ENCODE measurements at regions not wholly inside any gene's neighbourhood (a gene's known extent, or its start where the extent isn't known, plus 50 kb on each side); places are given as distances from the start of the nearest gene placed in this dataset.

GRCh38 chr1:229812148-229812547 is 186.1 kb downstream of the URB2 start:
- intact Hi-C loops (cut with DNase I): no loop called here
- Histone ChIP-seq H3K27me3 (ENCODE audit: control insufficient read depth, insufficient read depth, low read length) (no peaks in the 10 kb centered on the region), H3K4me3 (ENCODE audit: low read length in 3 of 3) (no peak overlapping the region), H3K9ac (ENCODE audit: low read length in 3 of 3) (no peak overlapping the region), H3K36me3 (ENCODE audit: control insufficient read depth in 2 of 3, insufficient read depth in 3 of 3, low read length in 3 of 3) (no peaks in the 10 kb centered on the region), H3K27ac (ENCODE audit: low read depth in 2 of 2, low read length in 2 of 2) (no peak overlapping the region), H3K9me3 (ENCODE audit: control insufficient read depth in 2 of 3, insufficient read depth in 1 of 3, low read length in 3 of 3) (peaks cover 0 to 16% (median 0%) of the 10 kb centered on the region in 3 donors), H3K4me1 (ENCODE audit: control insufficient read depth in 2 of 3, insufficient read depth in 2 of 3, low read depth in 1 of 3, low read length in 3 of 3) (no peaks in the 10 kb centered on the region)
- DNase-seq (no peak), FAIRE-seq (no peak)
- TF ChIP-seq, protein P1, sequence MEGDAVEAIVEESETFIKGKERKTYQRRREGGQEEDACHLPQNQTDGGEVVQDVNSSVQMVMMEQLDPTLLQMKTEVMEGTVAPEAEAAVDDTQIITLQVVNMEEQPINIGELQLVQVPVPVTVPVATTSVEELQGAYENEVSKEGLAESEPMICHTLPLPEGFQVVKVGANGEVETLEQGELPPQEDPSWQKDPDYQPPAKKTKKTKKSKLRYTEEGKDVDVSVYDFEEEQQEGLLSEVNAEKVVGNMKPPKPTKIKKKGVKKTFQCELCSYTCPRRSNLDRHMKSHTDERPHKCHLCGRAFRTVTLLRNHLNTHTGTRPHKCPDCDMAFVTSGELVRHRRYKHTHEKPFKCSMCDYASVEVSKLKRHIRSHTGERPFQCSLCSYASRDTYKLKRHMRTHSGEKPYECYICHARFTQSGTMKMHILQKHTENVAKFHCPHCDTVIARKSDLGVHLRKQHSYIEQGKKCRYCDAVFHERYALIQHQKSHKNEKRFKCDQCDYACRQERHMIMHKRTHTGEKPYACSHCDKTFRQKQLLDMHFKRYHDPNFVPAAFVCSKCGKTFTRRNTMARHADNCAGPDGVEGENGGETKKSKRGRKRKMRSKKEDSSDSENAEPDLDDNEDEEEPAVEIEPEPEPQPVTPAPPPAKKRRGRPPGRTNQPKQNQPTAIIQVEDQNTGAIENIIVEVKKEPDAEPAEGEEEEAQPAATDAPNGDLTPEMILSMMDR (IDR thresholded peaks at IDR 0.05; ENCODE audit: borderline replicate concordance, extremely low read depth, insufficient read depth): no peak

DNA sequence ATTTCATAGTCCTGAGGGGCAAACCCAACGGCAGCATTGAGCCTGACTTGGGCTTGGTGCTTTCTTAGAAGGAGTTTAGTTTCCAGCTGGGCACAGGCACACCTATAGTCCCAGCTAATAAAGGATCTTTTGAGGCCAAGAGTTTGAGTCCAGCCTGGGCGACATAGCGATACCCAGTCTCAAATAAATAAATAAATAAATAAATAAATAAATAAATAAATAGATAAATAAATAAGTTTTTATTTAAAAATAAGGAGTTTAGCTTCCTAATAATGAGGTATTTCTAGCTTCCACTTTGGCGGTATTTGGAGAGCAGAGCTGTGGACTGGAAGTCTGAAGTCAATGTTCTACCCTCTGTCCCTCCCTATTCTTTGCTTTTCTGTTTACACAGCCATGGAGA is 186.6 kb downstream of the URB2 start:
- Histone ChIP-seq H3K36me3 (ENCODE audit: control insufficient read depth in 2 of 3, insufficient read depth in 3 of 3, low read length in 3 of 3) (no peaks in the 10 kb centered on the region), H3K4me1 (ENCODE audit: control insufficient read depth in 2 of 3, insufficient read depth in 2 of 3, low read depth in 1 of 3, low read length in 3 of 3) (no peaks in the 10 kb centered on the region), H3K9ac (ENCODE audit: low read length in 3 of 3) (no peak overlapping the region), H3K27ac (ENCODE audit: low read depth in 2 of 2, low read length in 2 of 2) (no peak overlapping the region), H3K9me3 (ENCODE audit: control insufficient read depth in 2 of 3, insufficient read depth in 1 of 3, low read length in 3 of 3) (peaks cover 0 to 16% (median 0%) of the 10 kb centered on the region in 3 donors), H3K27me3 (ENCODE audit: control insufficient read depth, insufficient read depth, low read length) (no peaks in the 10 kb centered on the region), H3K4me3 (ENCODE audit: low read length in 3 of 3) (no peak overlapping the region)
- intact Hi-C loops (cut with DNase I): no loop called here
- FAIRE-seq: no peak
- DNase-seq: no peak
- TF ChIP-seq, protein P1 (IDR thresholded peaks at IDR 0.05; ENCODE audit: borderline replicate concordance, extremely low read depth, insufficient read depth): no peak

GRCh38 chr1:229815076-229815475 is 189.0 kb downstream of the URB2 start:
- Histone ChIP-seq H3K27ac (ENCODE audit: low read depth in 2 of 2, low read length in 2 of 2) (no peak overlapping the region), H3K4me1 (ENCODE audit: control insufficient read depth in 2 of 3, insufficient read depth in 2 of 3, low read depth in 1 of 3, low read length in 3 of 3) (no peaks in the 10 kb centered on the region), H3K27me3 (ENCODE audit: control insufficient read depth, insufficient read depth, low read length) (no peaks in the 10 kb centered on the region), H3K36me3 (ENCODE audit: control insufficient read depth in 2 of 3, insufficient read depth in 3 of 3, low read length in 3 of 3) (no peaks in the 10 kb centered on the region), H3K4me3 (ENCODE audit: low read length in 3 of 3) (no peak overlapping the region), H3K9ac (ENCODE audit: low read length in 3 of 3) (no peak overlapping the region), H3K9me3 (ENCODE audit: control insufficient read depth in 2 of 3, insufficient read depth in 1 of 3, low read length in 3 of 3) (peaks cover 0 to 3% (median 0%) of the 10 kb centered on the region in 3 donors)
- FAIRE-seq: no peak
- intact Hi-C loops (cut with DNase I): no loop called here
- DNase-seq: no peak
- TF ChIP-seq, protein P1 (IDR thresholded peaks at IDR 0.05; ENCODE audit: borderline replicate concordance, extremely low read depth, insufficient read depth): no peak

- intact Hi-C loops (cut with DNase I): no loop called here
- FAIRE-seq: no peak
- H3K9me3 ChIP-seq (ENCODE audit: control insufficient read depth in 2 of 3, insufficient read depth in 1 of 3, low read length in 3 of 3): no peaks in the 10 kb centered on the region
Observed at GRCh38 chr1:229815961-229816360, 189.9 kb downstream of the URB2 start.

More at GRCh38 chr1:229815961-229816360, 189.9 kb downstream of the URB2 start:
- Histone ChIP-seq H3K36me3 (ENCODE audit: control insufficient read depth in 2 of 3, insufficient read depth in 3 of 3, low read length in 3 of 3) (no peaks in the 10 kb centered on the region), H3K27me3 (ENCODE audit: control insufficient read depth, insufficient read depth, low read length) (no peaks in the 10 kb centered on the region), H3K9ac (ENCODE audit: low read length in 3 of 3) (no peak overlapping the region), H3K27ac (ENCODE audit: low read depth in 2 of 2, low read length in 2 of 2) (no peak overlapping the region), H3K4me3 (ENCODE audit: low read length in 3 of 3) (no peak overlapping the region), H3K4me1 (ENCODE audit: control insufficient read depth in 2 of 3, insufficient read depth in 2 of 3, low read depth in 1 of 3, low read length in 3 of 3) (no peaks in the 10 kb centered on the region)
- TF ChIP-seq, protein P1 (IDR thresholded peaks at IDR 0.05; ENCODE audit: borderline replicate concordance, extremely low read depth, insufficient read depth): no peak
- no peak for DNase-seq
